ENCODE measurements at regions not wholly inside any gene's neighbourhood (a gene's known extent, or its start where the extent isn't known, plus 50 kb on each side); places are given as distances from the start of the nearest gene placed in this dataset.

DNA sequence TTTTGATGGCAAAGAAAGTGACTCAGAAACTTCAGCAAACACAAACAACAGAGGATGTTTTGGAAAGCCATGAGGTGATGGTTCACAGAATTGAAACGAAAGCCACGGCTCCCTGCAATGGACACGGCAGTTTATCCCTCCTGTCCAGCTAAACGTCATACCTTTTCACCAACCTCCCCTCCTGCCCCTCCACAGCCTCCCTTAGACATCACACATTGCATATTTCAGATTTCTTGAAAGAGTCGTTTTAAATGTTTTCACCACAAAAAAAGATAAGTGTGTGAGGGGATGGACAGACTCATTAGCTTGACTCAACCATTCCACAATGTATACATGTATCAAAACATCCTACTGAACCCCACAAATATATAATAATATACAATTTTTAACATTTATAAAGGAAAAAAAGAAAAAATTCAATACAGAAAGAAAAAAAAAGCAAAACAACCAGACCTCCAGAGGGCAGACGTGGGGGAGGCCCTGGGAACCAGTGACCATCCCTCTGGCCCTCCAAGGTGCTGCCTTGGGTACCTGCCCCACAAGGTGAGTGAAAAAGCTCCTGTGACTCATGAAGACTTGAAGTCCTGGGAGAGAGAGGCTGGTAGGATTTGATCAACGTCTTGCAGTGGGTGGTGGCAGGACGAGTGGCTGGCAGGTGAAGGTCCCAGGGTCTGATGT is 117.2 kb upstream of the THBS2 start:
- H3K27ac Mint-ChIP-seq, result no peak overlapping the region
- peaks cover 0 to 10% (median 4%) of the 10 kb centered on the region in 5 donors for H3K9me3 Mint-ChIP-seq
- no peak overlapping the region for H3K4me3 Mint-ChIP-seq
- H3K4me1 ChIP-seq (ENCODE audit: insufficient read depth, low read length), result no peaks in the 10 kb centered on the region
- POLR2A ChIA-PET, result interaction anchor here (0.7 kb wide), 1 partner anchor 455 kb away, joined by 3 read pairs; no protein-coding TSS in a partner anchor
- H3K27me3 ChIP-seq (ENCODE audit: insufficient read depth, low read length, poor library complexity, severe bottlenecking), result no peaks in the 10 kb centered on the region
- H3K36me3 Mint-ChIP-seq, result no peaks in the 10 kb centered on the region
- no peak for DNase-seq
- peaks cover 0 to 2% (median 0%) of the 10 kb centered on the region in 3 donors for H3K4me1 Mint-ChIP-seq
- H3K9me3 ChIP-seq (ENCODE audit: low read length), result no peaks in the 10 kb centered on the region
- CTCF ChIA-PET, result no interaction called here
- H3K27me3 Mint-ChIP-seq, result peaks cover 0 to 1% of the 10 kb centered on the region in 2 donors
- no peak overlapping the region for H3K27ac ChIP-seq (ENCODE audit: low read depth, low read length)
- no peaks in the 10 kb centered on the region for H3K36me3 ChIP-seq (ENCODE audit: insufficient read depth, low read length)
- H3K4me3 ChIP-seq (ENCODE audit: low read length), result no peak overlapping the region

GRCh38 chr6:169370054-169370453 is 116.4 kb upstream of the THBS2 start:
- Mint-ChIP-seq H3K4me1 (peaks cover 0 to 2% (median 0%) of the 10 kb centered on the region in 3 donors), H3K4me3 (no peak overlapping the region), H3K27ac (no peak overlapping the region), H3K27me3 (peaks cover 0 to 1% of the 10 kb centered on the region in 2 donors), H3K36me3 (no peaks in the 10 kb centered on the region), H3K9me3 (peaks cover 0 to 6% (median 2%) of the 10 kb centered on the region in 5 donors)
- POLR2A ChIA-PET, result no interaction called here
- no peak overlapping the region for H3K27ac ChIP-seq (ENCODE audit: low read depth, low read length)
- H3K4me3 ChIP-seq (ENCODE audit: low read length), result no peak overlapping the region
- no peaks in the 10 kb centered on the region for H3K4me1 ChIP-seq (ENCODE audit: insufficient read depth, low read length)
- no peaks in the 10 kb centered on the region for H3K9me3 ChIP-seq (ENCODE audit: low read length)
- no peaks in the 10 kb centered on the region for H3K36me3 ChIP-seq (ENCODE audit: insufficient read depth, low read length)
- DNase-seq, result no peak
- no peaks in the 10 kb centered on the region for H3K27me3 ChIP-seq (ENCODE audit: insufficient read depth, low read length, poor library complexity, severe bottlenecking)
- CTCF ChIA-PET, result no interaction called here

GRCh38 chr6:169368200-169368599 is 114.6 kb upstream of the THBS2 start:
- ChIA-PET CTCF (no interaction called here), POLR2A (no interaction called here)
- peak overlapping the region in 1 of 8 donors; percentile 82 for H3K27ac Mint-ChIP-seq

GRCh38 chr6:169367507-169367906 is 113.9 kb upstream of the THBS2 start:
- no peaks in the 10 kb centered on the region for H3K9me3 ChIP-seq (ENCODE audit: low read length)
- no peak overlapping the region for H3K4me3 ChIP-seq (ENCODE audit: low read length)
- no peaks in the 10 kb centered on the region for H3K36me3 Mint-ChIP-seq
- CTCF ChIA-PET, result no interaction called here
- H3K4me1 Mint-ChIP-seq, result no peaks in the 10 kb centered on the region
- no peak for DNase-seq
- no peaks in the 10 kb centered on the region for H3K27me3 ChIP-seq (ENCODE audit: insufficient read depth, low read length, poor library complexity, severe bottlenecking)
- POLR2A ChIA-PET, result no interaction called here
- H3K36me3 ChIP-seq (ENCODE audit: insufficient read depth, low read length), result no peaks in the 10 kb centered on the region
- H3K27me3 Mint-ChIP-seq, result peaks cover 0 to 1% of the 10 kb centered on the region in 2 donors
- no peaks in the 10 kb centered on the region for H3K4me1 ChIP-seq (ENCODE audit: insufficient read depth, low read length)
- H3K4me3 Mint-ChIP-seq, result no peak overlapping the region
- no peak overlapping the region for H3K27ac Mint-ChIP-seq
- H3K9me3 Mint-ChIP-seq, result peaks cover 0 to 8% (median 0%) of the 10 kb centered on the region in 5 donors
- no peak overlapping the region for H3K27ac ChIP-seq (ENCODE audit: low read depth, low read length)

More at GRCh38 chr6:169368200-169368599, 114.6 kb upstream of the THBS2 start:
- H3K9me3 ChIP-seq (ENCODE audit: low read length), result no peaks in the 10 kb centered on the region
- H3K27ac ChIP-seq (ENCODE audit: low read depth, low read length), result no peak overlapping the region
- H3K4me3 ChIP-seq (ENCODE audit: low read length), result no peak overlapping the region
- Mint-ChIP-seq H3K4me1 (no peaks in the 10 kb centered on the region), H3K36me3 (no peaks in the 10 kb centered on the region), H3K9me3 (peaks cover 0 to 6% (median 0%) of the 10 kb centered on the region in 5 donors), H3K27me3 (peaks cover 0 to 1% of the 10 kb centered on the region in 2 donors), H3K4me3 (no peak overlapping the region)
- no peak for DNase-seq
- H3K27me3 ChIP-seq (ENCODE audit: insufficient read depth, low read length, poor library complexity, severe bottlenecking), result no peaks in the 10 kb centered on the region
- H3K4me1 ChIP-seq (ENCODE audit: insufficient read depth, low read length), result no peaks in the 10 kb centered on the region
- H3K36me3 ChIP-seq (ENCODE audit: insufficient read depth, low read length), result no peaks in the 10 kb centered on the region

DNA sequence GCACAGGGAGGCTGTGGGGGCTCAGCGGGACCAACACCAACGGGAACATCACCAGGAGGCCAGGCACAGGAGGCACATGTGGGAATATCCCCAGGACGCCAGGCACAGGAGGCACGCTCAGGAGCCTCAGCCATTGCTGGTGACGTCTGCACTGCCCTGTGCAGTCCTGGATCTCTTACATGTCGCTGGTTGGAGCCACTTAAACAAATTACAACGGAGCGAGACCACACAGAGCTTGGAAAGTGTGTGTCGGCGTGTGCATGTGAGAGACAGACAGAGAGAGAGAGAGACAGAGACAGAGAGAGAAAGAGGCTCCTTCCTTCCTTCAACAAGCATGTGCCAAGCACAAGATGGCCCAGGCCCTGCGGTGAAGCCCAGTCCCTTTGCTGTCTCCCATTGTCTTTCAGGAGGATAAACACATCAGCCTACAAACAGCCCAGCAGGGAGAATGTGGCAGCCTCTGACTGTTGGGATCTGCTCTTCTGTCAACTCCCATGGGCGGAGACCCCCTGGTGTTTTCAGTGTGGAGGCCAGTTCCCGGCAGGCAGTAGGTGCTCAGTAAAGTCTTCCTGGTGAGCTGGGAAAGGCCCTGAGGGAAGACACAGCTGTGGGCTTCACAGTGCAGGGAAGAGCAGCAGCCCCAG is 112.7 kb upstream of the THBS2 start:
- no peak overlapping the region for H3K27ac Mint-ChIP-seq
- no peaks in the 10 kb centered on the region for H3K4me1 Mint-ChIP-seq
- Histone ChIP-seq H3K4me3 (ENCODE audit: low read length) (no peak overlapping the region), H3K27me3 (ENCODE audit: insufficient read depth, low read length, poor library complexity, severe bottlenecking) (no peaks in the 10 kb centered on the region), H3K27ac (ENCODE audit: low read depth, low read length) (no peak overlapping the region), H3K9me3 (ENCODE audit: low read length) (no peaks in the 10 kb centered on the region), H3K4me1 (ENCODE audit: insufficient read depth, low read length) (no peaks in the 10 kb centered on the region), H3K36me3 (ENCODE audit: insufficient read depth, low read length) (no peaks in the 10 kb centered on the region)
- H3K9me3 Mint-ChIP-seq, result peaks cover 0 to 8% (median 0%) of the 10 kb centered on the region in 5 donors
- DNase-seq, result no peak
- H3K27me3 Mint-ChIP-seq, result peaks cover 0 to 1% of the 10 kb centered on the region in 2 donors
- CTCF ChIA-PET, result no interaction called here
- POLR2A ChIA-PET, result no interaction called here
- no peaks in the 10 kb centered on the region for H3K36me3 Mint-ChIP-seq
- no peak overlapping the region for H3K4me3 Mint-ChIP-seq

DNA sequence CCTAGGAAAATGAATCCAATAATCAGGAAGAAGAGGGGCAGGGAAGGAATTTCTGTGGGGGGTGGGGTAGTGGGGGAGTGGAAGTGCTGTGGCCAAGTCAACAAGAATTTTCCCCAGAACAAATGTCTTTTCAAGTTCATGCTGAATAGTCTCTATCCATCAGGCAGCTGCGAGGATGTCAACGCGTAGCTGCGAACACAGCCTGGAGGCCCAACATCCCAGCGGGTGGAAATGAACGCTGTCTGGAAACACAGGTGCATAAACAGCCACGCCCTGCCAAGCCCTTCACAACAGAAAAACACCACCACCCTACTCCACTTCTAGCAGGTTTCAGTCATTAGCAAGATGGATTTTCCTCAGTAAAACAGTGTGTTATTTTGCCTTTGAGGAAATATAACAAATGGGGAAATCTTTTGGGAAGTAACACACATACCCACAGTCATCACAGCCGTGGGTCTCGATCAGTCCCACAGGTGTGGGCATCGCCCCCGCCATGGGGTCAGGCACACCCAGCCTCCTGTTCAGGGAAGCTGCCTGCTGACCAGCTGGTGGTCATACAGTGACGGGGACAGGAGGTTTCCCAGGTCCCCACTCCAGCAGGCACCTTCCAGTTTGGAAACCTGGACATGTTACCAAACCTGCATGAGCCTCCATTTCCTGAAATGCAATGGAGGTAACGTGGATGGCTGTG is 112.1 kb upstream of the THBS2 start:
- H3K27ac Mint-ChIP-seq, result no peak overlapping the region
- Histone ChIP-seq H3K4me3 (ENCODE audit: low read length) (no peak overlapping the region), H3K27ac (ENCODE audit: low read depth, low read length) (no peak overlapping the region), H3K36me3 (ENCODE audit: insufficient read depth, low read length) (no peaks in the 10 kb centered on the region), H3K4me1 (ENCODE audit: insufficient read depth, low read length) (no peaks in the 10 kb centered on the region), H3K27me3 (ENCODE audit: insufficient read depth, low read length, poor library complexity, severe bottlenecking) (no peaks in the 10 kb centered on the region), H3K9me3 (ENCODE audit: low read length) (no peaks in the 10 kb centered on the region)
- ChIA-PET POLR2A (no interaction called here), CTCF (no interaction called here)
- no peak overlapping the region for H3K4me3 Mint-ChIP-seq
- no peaks in the 10 kb centered on the region for H3K4me1 Mint-ChIP-seq
- H3K27me3 Mint-ChIP-seq, result peaks cover 0 to 1% of the 10 kb centered on the region in 2 donors
- no peak for DNase-seq
- no peaks in the 10 kb centered on the region for H3K36me3 Mint-ChIP-seq
- H3K9me3 Mint-ChIP-seq, result peaks cover 0 to 8% (median 0%) of the 10 kb centered on the region in 5 donors

DNA sequence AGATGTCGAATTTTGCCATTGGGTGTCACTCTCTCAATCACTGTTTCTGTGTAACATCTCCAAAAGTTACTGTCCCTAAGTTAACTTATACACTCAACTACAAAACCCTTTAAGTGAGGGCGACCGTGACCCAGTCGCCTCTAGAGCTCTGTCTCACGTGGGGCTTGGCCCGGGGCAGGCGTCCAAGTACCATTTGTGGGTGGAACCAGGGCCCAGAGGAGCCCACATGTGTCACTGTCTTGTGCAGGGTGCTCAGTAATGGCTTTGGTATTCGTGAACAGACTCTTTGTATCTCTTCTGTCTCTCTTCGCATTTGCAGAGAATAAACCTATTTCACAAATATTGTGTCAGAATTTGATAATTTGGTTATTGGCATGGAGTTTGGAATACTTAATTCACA is 109.9 kb upstream of the THBS2 start:
- Mint-ChIP-seq H3K4me1 (no peaks in the 10 kb centered on the region), H3K27ac (no peak overlapping the region), H3K9me3 (peaks cover 0 to 10% (median 0%) of the 10 kb centered on the region in 5 donors), H3K4me3 (no peak overlapping the region), H3K27me3 (peaks cover 0 to 1% of the 10 kb centered on the region in 2 donors), H3K36me3 (no peaks in the 10 kb centered on the region)
- Histone ChIP-seq H3K27ac (ENCODE audit: low read depth, low read length) (no peak overlapping the region), H3K4me3 (ENCODE audit: low read length) (no peak overlapping the region), H3K9me3 (ENCODE audit: low read length) (no peaks in the 10 kb centered on the region), H3K27me3 (ENCODE audit: insufficient read depth, low read length, poor library complexity, severe bottlenecking) (no peaks in the 10 kb centered on the region), H3K4me1 (ENCODE audit: insufficient read depth, low read length) (no peaks in the 10 kb centered on the region), H3K36me3 (ENCODE audit: insufficient read depth, low read length) (no peaks in the 10 kb centered on the region)
- no peak for DNase-seq
- POLR2A ChIA-PET, result no interaction called here
- CTCF ChIA-PET, result no interaction called here

DNA sequence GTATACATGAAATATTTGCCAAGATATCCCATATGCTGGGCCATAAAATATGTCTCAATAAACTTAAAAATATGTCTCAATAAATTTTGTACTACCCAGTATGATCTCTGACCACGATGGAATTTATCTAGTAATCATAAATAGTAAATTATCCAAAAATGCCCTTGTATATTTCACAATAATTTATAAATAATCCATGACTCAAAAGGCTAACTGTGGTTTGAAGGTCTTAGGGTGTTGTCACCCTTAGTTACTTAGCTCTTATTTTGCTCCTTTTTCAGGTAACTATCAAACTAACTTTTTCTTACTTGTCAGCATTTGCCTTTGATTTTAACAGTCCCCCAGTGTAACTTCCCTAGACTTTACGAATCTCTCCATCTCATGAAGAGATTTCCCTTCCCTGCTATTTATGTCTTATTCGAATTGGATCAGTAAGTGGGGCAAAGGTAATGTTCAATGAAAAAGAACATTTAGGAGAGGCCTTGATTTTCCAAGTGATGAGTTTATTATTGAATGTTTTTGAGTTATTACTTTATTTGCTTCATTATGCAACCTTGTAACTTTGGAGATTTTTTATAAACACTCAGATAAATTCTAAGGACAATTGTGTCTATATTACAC is 109.0 kb upstream of the THBS2 start:
- no peaks in the 10 kb centered on the region for H3K4me1 Mint-ChIP-seq
- H3K36me3 ChIP-seq (ENCODE audit: insufficient read depth, low read length), result no peaks in the 10 kb centered on the region
- ChIA-PET POLR2A (no interaction called here), CTCF (no interaction called here)
- peaks cover 1% of the 10 kb centered on the region in 2 donors for H3K27me3 Mint-ChIP-seq
- no peak overlapping the region for H3K4me3 ChIP-seq (ENCODE audit: low read length)
- no peaks in the 10 kb centered on the region for H3K4me1 ChIP-seq (ENCODE audit: insufficient read depth, low read length)
- no peak overlapping the region for H3K4me3 Mint-ChIP-seq
- H3K27me3 ChIP-seq (ENCODE audit: insufficient read depth, low read length, poor library complexity, severe bottlenecking), result no peaks in the 10 kb centered on the region
- DNase-seq, result no peak
- peaks cover 0 to 10% (median 0%) of the 10 kb centered on the region in 5 donors for H3K9me3 Mint-ChIP-seq
- H3K27ac ChIP-seq (ENCODE audit: low read depth, low read length), result no peak overlapping the region
- H3K9me3 ChIP-seq (ENCODE audit: low read length), result no peaks in the 10 kb centered on the region
- H3K36me3 Mint-ChIP-seq, result no peaks in the 10 kb centered on the region
- no peak overlapping the region for H3K27ac Mint-ChIP-seq

All from CD8-positive, alpha-beta memory T cell (primary cell).